ENCODE measurements at regions not wholly inside any gene's neighbourhood (a gene's known extent, or its start where the extent isn't known, plus 50 kb on each side); places are given as distances from the start of the nearest gene placed in this dataset.

- TF ChIP-seq CTCF (IDR thresholded peaks at IDR 0.05; ENCODE audit: low read depth, low read length) (no peak), EZH2phosphoT487 (IDR thresholded peaks at IDR 0.05; ENCODE audit: low read depth) (no peak)
These were observed 313.1 kb downstream of the DTWD2 start for GRCh38 chr5:118675247-118675646.

Data from OCI-LY3 (cell line).